Lower lobe of right lung (tissue), 2 donors: ENCODE measurements at regions not wholly inside any gene's neighbourhood (a gene's known extent, or its start where the extent isn't known, plus 50 kb on each side); places are given as distances from the start of the nearest gene placed in this dataset.
"Not testable (repeated sequence)": the region's sequence is repeated elsewhere in the genome, so short reads cannot be mapped to it uniquely, and the experiment has no call there.

Source experiments
- ATAC-seq, 2 donors: fragments of 200-7000 bp; cut with Tn5 transposase; one replicate each; pipeline ENCODE4 v1.9.1; 2020 to 2022; ENCODE audit warnings: mild to moderate bottlenecking in 2 of 2, moderate library complexity in 2 of 2
- DNase-seq: peaks from one replicate; pipeline ENCODE4 v3.0.0-alpha.2; 2020
- H3K27ac ChIP-seq: fragments of 200-600 bp; one replicate; pipeline ENCODE4 v1.8.0; 2022
- H3K27me3 ChIP-seq: fragments of 200-600 bp; one replicate; pipeline ENCODE4 v1.8.0; 2022; ENCODE audit warnings: low read depth
- H3K36me3 ChIP-seq: fragments of 200-600 bp; one replicate; pipeline ENCODE4 v1.8.0; 2022; ENCODE audit warnings: mild to moderate bottlenecking
- H3K4me1 ChIP-seq: fragments of 200-600 bp; one replicate; pipeline ENCODE4 v1.8.0; 2022
- H3K4me3 ChIP-seq: fragments of 200-600 bp; one replicate; pipeline ENCODE4 v1.8.0; 2022; ENCODE audit warnings: mild to moderate bottlenecking
- H3K9me3 ChIP-seq: fragments of 200-600 bp; one replicate; pipeline ENCODE4 v1.8.0; 2022
- intact Hi-C: fragments of 100-400 bp; cut with DNase I; formaldehyde crosslinking; loops from one replicate; pipeline ENCODE4 v1.11.0; 2022
- TF ChIP-seq, protein P1 (sequence below): fragments of 200-600 bp; IDR thresholded peaks from one replicate; pipeline ENCODE4 v1.8.0; 2022; ENCODE audit warnings: antibody characterized with exemption, mild to moderate bottlenecking
- donor health status: DM: no; HTN: yes; CAD: no; lungs with severe emphysema.

DNA sequence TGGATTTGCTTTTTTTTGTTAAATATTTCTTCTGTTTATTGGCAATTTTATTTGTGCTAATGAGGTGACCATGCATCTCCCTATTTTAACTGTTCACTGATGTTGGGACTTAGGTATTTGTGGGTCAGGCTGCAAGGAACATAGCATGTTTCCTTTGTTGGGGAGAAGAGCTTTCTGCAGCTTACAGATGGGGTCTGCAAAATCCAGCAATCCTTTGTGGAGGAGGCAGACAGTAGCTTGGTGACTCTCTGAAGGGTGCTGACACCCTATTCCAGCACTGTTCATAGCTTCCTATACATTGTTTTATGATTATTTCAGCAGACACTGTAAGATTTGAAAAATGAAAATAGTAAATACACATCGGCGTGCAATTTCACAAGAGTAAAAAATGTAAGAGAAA, 491.7 kb downstream of the RAPGEF2 start:
- intact Hi-C loops = no loop called here
- no peak for DNase-seq
- Histone ChIP-seq H3K36me3 (no peaks in the 10 kb centered on the region), H3K27ac (no peak overlapping the region), H3K9me3 (no peaks in the 10 kb centered on the region), H3K27me3 (no peaks in the 10 kb centered on the region), H3K4me3 (no peak overlapping the region), H3K4me1 (no peaks in the 10 kb centered on the region)
- TF ChIP-seq, protein P1, sequence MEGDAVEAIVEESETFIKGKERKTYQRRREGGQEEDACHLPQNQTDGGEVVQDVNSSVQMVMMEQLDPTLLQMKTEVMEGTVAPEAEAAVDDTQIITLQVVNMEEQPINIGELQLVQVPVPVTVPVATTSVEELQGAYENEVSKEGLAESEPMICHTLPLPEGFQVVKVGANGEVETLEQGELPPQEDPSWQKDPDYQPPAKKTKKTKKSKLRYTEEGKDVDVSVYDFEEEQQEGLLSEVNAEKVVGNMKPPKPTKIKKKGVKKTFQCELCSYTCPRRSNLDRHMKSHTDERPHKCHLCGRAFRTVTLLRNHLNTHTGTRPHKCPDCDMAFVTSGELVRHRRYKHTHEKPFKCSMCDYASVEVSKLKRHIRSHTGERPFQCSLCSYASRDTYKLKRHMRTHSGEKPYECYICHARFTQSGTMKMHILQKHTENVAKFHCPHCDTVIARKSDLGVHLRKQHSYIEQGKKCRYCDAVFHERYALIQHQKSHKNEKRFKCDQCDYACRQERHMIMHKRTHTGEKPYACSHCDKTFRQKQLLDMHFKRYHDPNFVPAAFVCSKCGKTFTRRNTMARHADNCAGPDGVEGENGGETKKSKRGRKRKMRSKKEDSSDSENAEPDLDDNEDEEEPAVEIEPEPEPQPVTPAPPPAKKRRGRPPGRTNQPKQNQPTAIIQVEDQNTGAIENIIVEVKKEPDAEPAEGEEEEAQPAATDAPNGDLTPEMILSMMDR = no peak
- no peak for ATAC-seq

DNA sequence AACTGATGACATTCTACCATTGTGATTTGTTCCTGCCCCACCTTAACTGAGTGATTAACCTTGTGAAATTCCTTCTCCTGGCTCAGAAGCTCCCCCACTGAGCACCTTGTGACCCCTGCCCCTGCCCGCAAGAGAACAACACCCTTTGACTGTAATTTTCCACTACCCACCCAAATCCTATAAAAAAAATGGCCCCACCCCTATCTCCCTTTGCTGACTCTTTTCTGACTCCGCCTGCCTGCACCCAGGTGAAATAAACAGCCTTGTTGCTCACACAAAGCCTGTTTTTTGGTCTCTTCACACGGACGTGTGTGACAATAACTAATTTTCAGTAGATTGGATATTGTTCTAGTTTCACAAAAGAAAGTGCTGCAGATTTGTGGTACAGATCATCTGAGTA, 492.2 kb downstream of the RAPGEF2 start:
- intact Hi-C loops, ATAC-seq, H3K27ac ChIP-seq, DNase-seq, H3K4me1 ChIP-seq, H3K9me3 ChIP-seq, H3K27me3 ChIP-seq, H3K36me3 ChIP-seq, H3K4me3 ChIP-seq: not testable (repeated sequence)

DNA sequence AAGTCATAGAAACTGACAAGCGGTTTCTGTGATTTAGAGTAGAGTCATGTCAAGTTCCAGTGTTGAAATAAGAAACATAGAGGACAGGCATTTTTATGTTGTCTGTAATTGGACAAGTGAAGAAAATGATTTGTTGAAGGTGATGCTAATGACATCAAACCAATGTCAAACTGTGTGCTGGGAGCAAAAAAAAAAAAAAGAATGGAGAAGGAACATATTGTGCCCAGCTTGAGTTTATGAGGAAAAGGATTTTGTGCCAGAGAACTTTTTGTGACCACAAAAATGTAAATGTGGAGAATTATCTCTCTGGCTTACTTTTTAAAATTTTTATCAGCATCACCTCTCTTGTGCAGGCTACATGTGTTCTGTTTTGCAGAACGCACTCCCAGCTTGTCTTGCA, 495.7 kb downstream of the RAPGEF2 start:
- ATAC-seq (no peak), DNase-seq (no peak)
- H3K4me1 ChIP-seq = no peaks in the 10 kb centered on the region
- H3K9me3 ChIP-seq = no peaks in the 10 kb centered on the region
- H3K36me3 ChIP-seq = no peaks in the 10 kb centered on the region
- intact Hi-C loops = no loop called here
- TF ChIP-seq, protein P1 = no peak
- H3K27me3 ChIP-seq = no peaks in the 10 kb centered on the region
- H3K4me3 ChIP-seq = no peak overlapping the region
- no peak overlapping the region for H3K27ac ChIP-seq

DNA sequence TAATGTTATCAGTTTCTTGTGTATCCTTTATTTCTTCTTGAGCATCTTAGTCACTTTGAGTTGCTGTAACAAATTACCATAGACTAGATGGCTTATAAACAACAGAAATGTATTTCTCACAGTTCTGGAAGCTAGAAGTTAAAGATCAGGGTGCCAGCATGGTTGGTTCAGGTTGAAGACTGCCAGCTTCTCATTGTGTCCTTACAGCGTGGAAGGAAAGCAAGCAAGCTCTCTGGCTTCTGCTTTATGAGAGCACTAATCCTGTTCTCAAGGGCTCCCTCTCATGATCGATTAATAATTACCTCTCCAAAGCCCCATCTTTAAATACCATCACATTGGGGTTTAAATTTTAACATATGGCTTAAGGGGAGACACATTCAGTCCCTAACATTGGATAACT, 497.2 kb downstream of the RAPGEF2 start:
- H3K36me3 ChIP-seq = no peaks in the 10 kb centered on the region
- H3K27ac ChIP-seq = no peak overlapping the region
- intact Hi-C loops = no loop called here
- H3K4me1 ChIP-seq = no peaks in the 10 kb centered on the region
- DNase-seq (no peak), ATAC-seq (no peak)
- H3K27me3 ChIP-seq = no peaks in the 10 kb centered on the region
- no peaks in the 10 kb centered on the region for H3K9me3 ChIP-seq
- H3K4me3 ChIP-seq = no peak overlapping the region
- TF ChIP-seq, protein P1 = no peak

DNA sequence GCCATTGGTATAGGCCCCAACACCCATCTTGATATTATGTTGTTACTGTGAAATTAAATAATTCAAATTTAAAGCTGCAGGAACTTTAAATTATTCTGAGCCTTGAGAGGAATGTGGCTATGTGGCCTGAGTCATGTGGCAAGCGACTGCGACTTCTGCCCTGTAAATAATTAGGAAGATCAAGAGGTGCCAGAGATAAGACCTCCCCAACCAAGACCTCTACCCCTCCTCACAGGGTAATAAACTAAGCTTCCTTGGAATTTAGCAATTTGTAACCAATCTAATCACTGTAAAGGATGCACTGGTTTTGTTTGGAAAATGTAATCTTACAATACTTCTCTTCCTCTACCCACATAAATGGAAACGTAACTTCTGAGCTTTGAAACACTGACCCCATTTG, 501.9 kb downstream of the RAPGEF2 start:
- H3K27ac ChIP-seq = no peak overlapping the region

DNA sequence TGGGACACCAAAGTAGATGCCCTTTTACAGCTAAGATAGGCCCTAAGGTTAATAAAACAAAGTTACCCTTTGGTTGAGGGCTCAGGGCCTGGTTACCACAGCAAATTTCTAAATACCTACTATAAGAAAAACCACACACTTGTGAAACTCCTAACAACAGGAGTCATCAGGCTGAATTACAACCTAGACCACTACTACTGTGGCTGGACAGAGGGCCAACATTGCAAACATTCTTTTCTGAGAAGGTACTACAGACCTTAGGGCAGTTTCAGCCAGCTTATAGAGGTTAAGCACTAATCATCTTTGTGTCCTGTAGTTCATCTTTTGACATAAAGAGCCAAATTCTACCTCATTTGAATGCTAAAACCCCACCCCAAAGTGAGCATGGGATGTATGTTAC, 504.0 kb downstream of the RAPGEF2 start:
- Histone ChIP-seq H3K27me3 (no peaks in the 10 kb centered on the region), H3K4me1 (no peaks in the 10 kb centered on the region), H3K9me3 (no peaks in the 10 kb centered on the region), H3K36me3 (no peaks in the 10 kb centered on the region), H3K27ac (no peak overlapping the region), H3K4me3 (no peak overlapping the region)
- intact Hi-C loops = no loop called here
- ATAC-seq (no peak), DNase-seq (no peak)
- TF ChIP-seq, protein P1 = no peak

More for the DNA sequence above, 501.9 kb downstream of the RAPGEF2 start:
- Histone ChIP-seq H3K9me3 (no peaks in the 10 kb centered on the region), H3K4me1 (no peaks in the 10 kb centered on the region), H3K27me3 (no peaks in the 10 kb centered on the region), H3K4me3 (no peak overlapping the region), H3K36me3 (no peaks in the 10 kb centered on the region)
- intact Hi-C loops = no loop called here
- TF ChIP-seq, protein P1 = no peak
- ATAC-seq = no peak
- DNase-seq = no peak
